ENCODE measurements at regions not wholly inside any gene's neighbourhood (a gene's known extent, or its start where the extent isn't known, plus 50 kb on each side); places are given as distances from the start of the nearest gene placed in this dataset.

DNA sequence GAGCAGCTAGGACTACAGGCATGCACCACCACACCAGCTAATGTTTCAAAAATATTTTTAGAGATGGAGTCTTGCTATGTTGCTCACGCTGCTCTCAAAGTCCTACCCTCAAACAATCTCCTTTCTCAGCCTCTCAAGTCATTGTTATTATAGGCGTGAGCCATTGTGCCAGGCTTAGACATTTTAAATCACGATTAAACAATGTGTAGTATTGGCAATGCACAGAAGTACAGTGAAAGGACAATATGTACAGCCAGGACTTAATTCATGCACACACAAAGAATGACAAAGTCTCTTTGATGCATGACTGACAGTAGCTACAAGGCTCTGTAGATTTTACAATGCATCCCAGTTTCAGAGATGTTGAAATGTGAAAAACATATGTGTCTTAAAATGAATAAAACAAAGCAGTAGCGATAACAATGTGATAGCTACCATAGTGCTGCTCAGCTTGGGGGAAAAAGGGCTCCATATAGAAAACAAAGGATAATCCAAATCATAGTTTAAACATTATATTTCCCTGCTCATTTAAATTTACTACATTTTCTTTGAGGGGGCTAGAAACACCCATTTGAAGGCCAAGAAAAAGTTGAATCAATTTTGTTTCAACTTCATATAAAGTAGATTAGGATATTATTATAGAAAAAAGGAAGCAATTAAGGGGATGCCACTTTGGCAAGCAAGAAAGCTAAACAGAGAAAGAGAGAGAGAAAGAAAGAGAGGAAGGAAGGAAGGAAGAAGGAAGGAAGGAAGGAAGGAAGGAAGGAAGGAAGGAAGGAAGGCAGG lies 272.4 kb upstream of the SMIM31 start:
- TF ChIP-seq POLR2A (IDR thresholded peaks at IDR 0.05; ENCODE audit: low read length) (no peak), GATA1 (IDR thresholded peaks at IDR 0.05; ENCODE audit: low read depth, low read length) (no peak)

Data from erythroblast (primary cell).